PC-9 (cell line): ENCODE measurements at regions not wholly inside any gene's neighbourhood (a gene's known extent, or its start where the extent isn't known, plus 50 kb on each side); places are given as distances from the start of the nearest gene placed in this dataset.

Experiments used
- BruUV-seq: library from RNA; stranded (reverse); fragments of 400-500 nt; replicated peaks from 2 replicates; lab custom pipeline; 2021; lab: Mats Ljungman, UMichigan
- CTCF ChIA-PET: fragments of 300-600 bp; sonication (Branson Sonifier 250); formaldehyde crosslinking; loops from one replicate; lab custom pipeline; 2022; ENCODE audit warnings: antibody characterized with exemption; lab: Charles Lee
- POLR2A ChIA-PET: fragments of 300-600 bp; sonication (Branson Sonifier 250); formaldehyde crosslinking; loops from one replicate; lab custom pipeline; 2022; ENCODE audit warnings: antibody characterized with exemption; ENCODE audit not compliant: unreplicated experiment; lab: Charles Lee
- DNase-seq, 2 experiments: peaks; one replicate each; pipeline versions ENCODE4 v3.0.0 to v3.0.0-alpha.2; 2015 to 2022; ENCODE audit warnings: mixed read lengths in 1 of 2
- H2AFZ ChIP-seq: fragments of 200-600 bp; sonication (generic); 2 replicates; pipeline ENCODE4 v1.8.1; 2017; ENCODE audit warnings: antibody characterized with exemption
- H3F3A ChIP-seq: fragments of 200-600 bp; sonication (generic); 2 replicates; pipeline ENCODE4 v1.8.1; 2017; ENCODE audit warnings: antibody characterized with exemption, mild to moderate bottlenecking, low read depth; ENCODE audit not compliant: insufficient read depth
- H3K27ac ChIP-seq: fragments of 200-600 bp; sonication (generic); 2 replicates; pipeline ENCODE4 v1.6.1; 2016; ENCODE audit warnings: mixed run types
- H3K27me3 ChIP-seq: fragments of 200-600 bp; sonication (generic); 2 replicates; pipeline ENCODE4 v1.6.1; 2016; ENCODE audit warnings: low read depth, mixed run types; ENCODE audit not compliant: insufficient read depth
- H3K36me3 ChIP-seq: fragments of 200-600 bp; sonication (generic); 2 replicates; pipeline ENCODE4 v1.6.1; 2016; ENCODE audit warnings: low read depth, mixed run types
- H3K4me1 ChIP-seq: fragments of 200-600 bp; sonication (generic); replicated peaks from 2 replicates; pipeline ENCODE4 v1.6.1; 2016; ENCODE audit warnings: mixed run types; ENCODE audit not compliant: insufficient read depth
- H3K4me2 ChIP-seq: fragments of 200-600 bp; sonication (generic); 2 replicates; pipeline ENCODE4 v1.6.1; 2017; ENCODE audit warnings: mixed run types
- H3K4me3 ChIP-seq: fragments of 200-600 bp; sonication (generic); 2 replicates; pipeline ENCODE4 v1.6.1; 2016; ENCODE audit warnings: mixed run types
- H3K79me2 ChIP-seq: fragments of 200-600 bp; sonication (generic); 2 replicates; pipeline ENCODE4 v1.6.1; 2017; ENCODE audit warnings: low read depth, mixed run types
- H3K9me2 ChIP-seq: fragments of 200-600 bp; sonication (generic); 2 replicates; pipeline ENCODE4 v1.8.1; 2017; ENCODE audit warnings: mild to moderate bottlenecking; ENCODE audit not compliant: insufficient read depth
- H3K9me3 ChIP-seq: fragments of 200-600 bp; sonication (generic); 2 replicates; pipeline ENCODE4 v1.8.1; 2016; ENCODE audit warnings: low read depth; ENCODE audit not compliant: insufficient read depth
- H4K20me1 ChIP-seq: fragments of 200-600 bp; sonication (generic); 2 replicates; pipeline ENCODE4 v1.8.1; 2017; ENCODE audit not compliant: insufficient read depth
- CTCF ChIP-seq: fragments of 200-600 bp; sonication (generic); conservative IDR thresholded peaks from 2 replicates; pipeline ENCODE4 v1.6.1; 2017; ENCODE audit warnings: mixed run types, antibody characterized with exemption, mild to moderate bottlenecking, moderate library complexity
- EZH2 ChIP-seq: fragments of 200-600 bp; sonication (generic); IDR thresholded peaks from 2 replicates; pipeline ENCODE4 v1.8.0; 2017; ENCODE audit warnings: antibody characterized with exemption, low read depth
- intact Hi-C: fragments of 100-400 bp; cut with micrococcal nuclease; formaldehyde crosslinking; loops from one replicate; pipeline ENCODE4 v1.10.0; 2022; ENCODE audit not compliant: unreplicated experiment

DNA sequence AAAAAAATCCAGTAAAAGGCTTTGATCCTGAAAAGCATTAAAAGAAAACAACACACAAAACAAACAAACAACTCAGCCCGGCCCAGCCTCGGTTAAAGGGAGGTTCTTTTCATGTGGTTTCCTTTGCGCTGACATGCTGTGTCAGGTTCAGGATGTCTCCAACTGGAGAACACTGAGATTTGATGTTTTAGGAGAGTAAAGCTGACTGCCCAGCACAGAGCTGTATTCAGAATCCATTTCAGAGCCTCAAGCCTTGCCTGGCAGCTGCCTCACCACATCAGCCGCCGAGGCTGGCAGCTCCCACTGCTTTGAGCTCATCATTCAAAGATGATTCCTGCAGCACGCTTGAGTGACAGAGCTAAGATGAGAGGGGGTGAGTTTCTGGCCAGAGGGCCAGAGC, 205.8 kb upstream of the LYZL1 start:
- Histone ChIP-seq H3K4me1 (no peaks in the 10 kb centered on the region), H3K9me2 (no peaks in the 10 kb centered on the region), H3K27me3 (no peaks in the 10 kb centered on the region), H3F3A (no peaks in the 10 kb centered on the region), H4K20me1 (no peaks in the 10 kb centered on the region), H3K27ac (no peak overlapping the region), H3K4me2 (no peak overlapping the region), H3K79me2 (no peaks in the 10 kb centered on the region), H3K9me3 (no peaks in the 10 kb centered on the region), H2AFZ (no peak overlapping the region), H3K36me3 (no peaks in the 10 kb centered on the region), H3K4me3 (no peak overlapping the region)
- intact Hi-C loops, result no loop called here
- no peak for DNase-seq
- ChIA-PET CTCF (no interaction called here), POLR2A (no interaction called here)
- no TSS peak for BruUV-seq
- TF ChIP-seq EZH2, result no peak
- TF ChIP-seq CTCF, result no peak

DNA sequence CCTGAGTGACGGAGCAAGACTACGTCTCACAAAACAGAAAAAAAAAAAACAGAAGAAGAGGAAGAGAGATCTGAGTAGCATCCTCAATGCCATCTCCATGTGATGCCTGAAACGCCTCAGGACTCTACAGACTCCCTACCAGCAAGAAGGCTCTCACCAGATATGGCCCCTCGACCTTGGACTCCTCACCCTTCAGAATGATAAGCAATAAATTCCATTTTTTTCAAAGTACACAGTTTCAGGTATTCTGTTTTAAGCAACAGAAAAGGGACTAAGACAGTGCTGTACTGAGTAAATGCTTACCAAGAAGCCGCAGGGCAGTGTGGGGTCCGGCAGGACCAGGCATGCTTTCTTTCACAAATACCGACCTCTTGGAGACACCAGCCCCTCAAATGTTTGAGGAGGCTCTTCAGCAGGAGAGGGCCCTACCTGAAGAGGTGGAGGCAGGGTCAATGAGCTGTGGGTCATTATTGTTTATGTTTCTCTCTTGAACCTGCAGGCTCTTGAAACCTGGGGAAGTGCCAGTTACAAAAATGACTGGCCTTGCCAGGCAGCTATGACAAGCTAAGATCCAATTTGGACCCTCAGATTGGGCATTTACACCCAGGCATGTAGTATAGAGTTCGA, 204.1 kb upstream of the LYZL1 start:
- no peak overlapping the region for H2AFZ ChIP-seq
- no peaks in the 10 kb centered on the region for H3K4me1 ChIP-seq
- H3K79me2 ChIP-seq, result no peaks in the 10 kb centered on the region
- POLR2A ChIA-PET, result no interaction called here
- H3K36me3 ChIP-seq, result no peaks in the 10 kb centered on the region
- BruUV-seq, result no TSS peak
- no peaks in the 10 kb centered on the region for H4K20me1 ChIP-seq
- DNase-seq, result no peak
- H3K27ac ChIP-seq, result no peak overlapping the region
- H3K4me3 ChIP-seq, result no peak overlapping the region
- CTCF ChIA-PET, result no interaction called here
- H3K9me2 ChIP-seq, result no peaks in the 10 kb centered on the region
- intact Hi-C loops, result no loop called here
- H3K4me2 ChIP-seq, result no peak overlapping the region
- TF ChIP-seq EZH2, result no peak
- H3F3A ChIP-seq, result no peaks in the 10 kb centered on the region
- no peaks in the 10 kb centered on the region for H3K27me3 ChIP-seq
- no peaks in the 10 kb centered on the region for H3K9me3 ChIP-seq

GRCh38 chr10:29089091-29089490, 199.8 kb upstream of the LYZL1 start:
- BruUV-seq, result no TSS peak
- TF ChIP-seq EZH2 (no peak), CTCF (no peak)
- Histone ChIP-seq H3K27me3 (no peaks in the 10 kb centered on the region), H3K9me2 (no peaks in the 10 kb centered on the region), H3K4me3 (no peak overlapping the region), H2AFZ (no peak overlapping the region), H3K27ac (no peak overlapping the region), H3K4me1 (no peaks in the 10 kb centered on the region), H3K4me2 (no peak overlapping the region), H4K20me1 (no peaks in the 10 kb centered on the region), H3F3A (no peaks in the 10 kb centered on the region), H3K9me3 (no peaks in the 10 kb centered on the region), H3K79me2 (no peaks in the 10 kb centered on the region), H3K36me3 (no peaks in the 10 kb centered on the region)
- intact Hi-C loops, result no loop called here
- DNase-seq, result no peak
- ChIA-PET CTCF (no interaction called here), POLR2A (no interaction called here)

- intact Hi-C loops, result no loop called here
- no peaks in the 10 kb centered on the region for H3F3A ChIP-seq
- no peaks in the 10 kb centered on the region for H3K27me3 ChIP-seq
- BruUV-seq, result no TSS peak
- no peaks in the 10 kb centered on the region for H3K36me3 ChIP-seq
- DNase-seq, result no peak
- no peak for TF ChIP-seq EZH2
- no peak for TF ChIP-seq CTCF
- CTCF ChIA-PET, result no interaction called here
- H3K4me2 ChIP-seq, result no peak overlapping the region
- H3K9me2 ChIP-seq, result no peaks in the 10 kb centered on the region
- H4K20me1 ChIP-seq, result no peaks in the 10 kb centered on the region
- no peaks in the 10 kb centered on the region for H3K9me3 ChIP-seq
- no peak overlapping the region for H2AFZ ChIP-seq
- POLR2A ChIA-PET, result no interaction called here
- H3K4me1 ChIP-seq, result no peaks in the 10 kb centered on the region; the same call in 1 of the 2 replicates
- no peak overlapping the region for H3K27ac ChIP-seq
- H3K4me3 ChIP-seq, result no peak overlapping the region
- H3K79me2 ChIP-seq, result no peaks in the 10 kb centered on the region
Observed at GRCh38 chr10:29096303-29096824, 192.5 kb upstream of the LYZL1 start.
